ENCODE measurements at regions not wholly inside any gene's neighbourhood (a gene's known extent, or its start where the extent isn't known, plus 50 kb on each side); places are given as distances from the start of the nearest gene placed in this dataset.
"Not testable (repeated sequence)": the region's sequence is repeated elsewhere in the genome, so short reads cannot be mapped to it uniquely, and the experiment has no call there.

DNA sequence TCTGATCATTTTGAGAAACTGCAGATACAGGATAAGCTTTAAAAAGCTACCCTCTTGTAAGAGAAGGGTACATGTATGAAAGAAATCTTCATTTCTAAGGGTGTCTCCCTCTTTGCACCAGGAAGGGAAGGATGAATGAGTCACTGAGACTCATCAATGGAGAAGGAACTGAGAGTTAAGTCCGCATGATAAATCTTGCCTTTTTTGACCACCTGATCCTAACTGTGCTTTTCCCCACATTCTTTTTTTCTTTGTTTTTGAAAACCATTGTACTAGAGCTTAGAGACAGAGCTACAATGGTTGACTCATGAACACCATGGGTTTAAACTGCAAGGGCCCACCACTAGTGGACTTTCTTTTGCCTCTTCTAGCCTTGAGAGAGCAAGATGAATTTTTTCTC is 353.0 kb upstream of the RGS17 start:
- H3K4me3 ChIP-seq (ENCODE audit: control insufficient read depth, low read depth, low read length): no peak overlapping the region
- no peak for DNase-seq (ENCODE audit: low read depth)
- TF ChIP-seq, protein P1, sequence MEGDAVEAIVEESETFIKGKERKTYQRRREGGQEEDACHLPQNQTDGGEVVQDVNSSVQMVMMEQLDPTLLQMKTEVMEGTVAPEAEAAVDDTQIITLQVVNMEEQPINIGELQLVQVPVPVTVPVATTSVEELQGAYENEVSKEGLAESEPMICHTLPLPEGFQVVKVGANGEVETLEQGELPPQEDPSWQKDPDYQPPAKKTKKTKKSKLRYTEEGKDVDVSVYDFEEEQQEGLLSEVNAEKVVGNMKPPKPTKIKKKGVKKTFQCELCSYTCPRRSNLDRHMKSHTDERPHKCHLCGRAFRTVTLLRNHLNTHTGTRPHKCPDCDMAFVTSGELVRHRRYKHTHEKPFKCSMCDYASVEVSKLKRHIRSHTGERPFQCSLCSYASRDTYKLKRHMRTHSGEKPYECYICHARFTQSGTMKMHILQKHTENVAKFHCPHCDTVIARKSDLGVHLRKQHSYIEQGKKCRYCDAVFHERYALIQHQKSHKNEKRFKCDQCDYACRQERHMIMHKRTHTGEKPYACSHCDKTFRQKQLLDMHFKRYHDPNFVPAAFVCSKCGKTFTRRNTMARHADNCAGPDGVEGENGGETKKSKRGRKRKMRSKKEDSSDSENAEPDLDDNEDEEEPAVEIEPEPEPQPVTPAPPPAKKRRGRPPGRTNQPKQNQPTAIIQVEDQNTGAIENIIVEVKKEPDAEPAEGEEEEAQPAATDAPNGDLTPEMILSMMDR (IDR thresholded peaks at IDR 0.05; ENCODE audit: control insufficient read depth, insufficient read depth, low read depth, low read length, missing control alignments): no peak

DNA sequence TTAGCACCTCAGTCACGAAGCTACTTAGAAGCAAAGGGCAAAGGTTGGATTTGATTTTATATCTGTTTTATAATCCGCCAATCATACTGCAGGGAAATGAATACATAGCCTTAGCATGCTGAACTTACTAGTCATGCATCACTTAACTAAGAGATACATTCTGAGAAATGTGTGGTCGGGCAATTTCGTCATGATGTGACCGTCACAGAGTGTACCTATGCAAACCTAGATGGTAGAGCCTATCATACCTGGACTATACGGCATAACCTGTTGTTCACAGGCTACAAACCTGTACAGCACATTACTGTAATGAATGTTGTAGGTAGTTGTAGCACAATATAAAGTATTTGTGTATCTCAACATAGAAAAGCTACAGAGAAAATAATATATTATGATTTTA is 345.2 kb upstream of the RGS17 start:
- DNase-seq (ENCODE audit: low read depth): no peak
- H3K4me3 ChIP-seq (ENCODE audit: control insufficient read depth, low read depth, low read length): no peak overlapping the region
- TF ChIP-seq, protein P1 (IDR thresholded peaks at IDR 0.05; ENCODE audit: control insufficient read depth, insufficient read depth, low read depth, low read length, missing control alignments): no peak

DNA sequence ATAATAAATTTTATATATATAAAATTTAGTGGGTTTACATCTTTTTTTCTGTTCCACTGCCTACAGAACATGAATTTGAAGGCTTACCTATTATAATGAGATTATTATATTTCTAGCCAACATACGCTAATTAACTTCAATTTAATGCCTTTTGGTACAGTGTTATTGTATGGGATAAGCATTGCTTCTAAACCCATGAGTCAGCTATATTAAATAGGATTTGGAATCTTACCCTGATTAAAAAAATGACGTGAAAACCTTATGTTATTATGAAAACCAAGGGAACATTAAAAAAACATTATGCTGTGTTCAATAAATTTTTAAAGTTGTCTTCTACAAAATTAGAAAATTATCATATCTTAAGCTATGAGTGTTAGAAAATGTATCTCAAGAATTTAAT is 334.0 kb upstream of the RGS17 start:
- H3K4me3 ChIP-seq (ENCODE audit: control insufficient read depth, low read depth, low read length): no peak overlapping the region
- TF ChIP-seq, protein P1 (IDR thresholded peaks at IDR 0.05; ENCODE audit: control insufficient read depth, insufficient read depth, low read depth, low read length, missing control alignments): no peak
- DNase-seq (ENCODE audit: low read depth): no peak

DNA sequence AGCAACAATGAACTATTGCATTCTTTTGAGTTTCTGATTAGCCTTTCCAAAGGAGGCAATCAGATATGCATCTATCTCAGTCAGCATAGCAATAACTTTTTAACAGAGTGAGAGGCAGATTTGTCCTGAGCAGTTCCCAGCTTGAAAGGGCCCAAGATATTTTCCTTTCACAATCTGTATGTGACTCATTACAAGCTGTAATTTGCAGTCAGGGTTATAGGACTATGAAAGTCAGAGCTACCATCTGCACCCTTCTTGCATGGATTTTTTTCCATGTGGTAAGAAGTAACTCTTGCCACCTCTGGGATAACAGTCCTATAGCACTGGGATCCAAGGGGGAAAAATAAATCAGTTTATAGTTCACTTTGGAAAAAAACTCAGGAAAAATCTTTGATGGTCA is 318.2 kb upstream of the RGS17 start:
- TF ChIP-seq, protein P1 (IDR thresholded peaks at IDR 0.05; ENCODE audit: control insufficient read depth, insufficient read depth, low read depth, low read length, missing control alignments): no peak
- DNase-seq (ENCODE audit: low read depth): no peak
- H3K4me3 ChIP-seq (ENCODE audit: control insufficient read depth, low read depth, low read length): no peak overlapping the region

DNA sequence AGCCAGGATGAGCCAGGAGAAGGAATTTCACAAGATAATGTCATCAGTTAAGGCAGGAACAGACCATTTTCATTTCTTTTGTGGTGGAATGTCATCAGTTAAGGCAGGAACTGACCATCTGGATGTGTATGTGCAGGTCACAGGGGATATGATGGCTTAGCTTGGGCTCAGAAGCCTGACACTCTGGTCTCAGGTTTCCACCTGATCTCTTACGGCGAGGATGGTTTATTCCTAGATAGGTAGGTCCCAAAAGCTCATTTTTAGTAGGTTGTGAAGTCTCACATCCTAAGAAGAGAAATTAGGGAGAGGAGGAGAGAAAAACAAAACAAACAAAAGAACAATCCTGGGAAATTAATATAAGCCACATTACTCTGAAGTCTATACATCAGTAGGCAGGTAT is 311.7 kb upstream of the RGS17 start:
- not testable (repeated sequence) for DNase-seq (ENCODE audit: low read depth); H3K4me3 ChIP-seq (ENCODE audit: control insufficient read depth, low read depth, low read length)

DNA sequence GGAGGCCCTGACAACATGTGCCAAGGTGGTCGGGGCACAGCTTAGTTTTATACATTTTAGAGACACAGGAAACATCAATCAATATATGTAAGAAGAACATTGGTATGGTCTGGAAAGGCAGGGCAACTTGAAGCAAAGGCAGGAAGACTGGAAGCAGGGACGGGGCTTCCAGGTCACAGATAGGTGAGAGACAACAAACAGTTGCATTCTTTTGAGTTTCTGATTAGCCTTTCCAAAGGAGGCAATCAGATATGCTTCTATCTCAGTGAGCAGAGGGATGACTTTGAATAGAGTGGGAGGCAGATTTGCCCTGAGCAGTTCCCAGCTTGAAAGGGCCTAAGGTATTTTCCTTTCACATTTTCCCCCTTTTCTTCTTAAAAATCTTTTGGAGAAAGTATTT is 311.0 kb upstream of the RGS17 start:
- H3K4me3 ChIP-seq (ENCODE audit: control insufficient read depth, low read depth, low read length): no peak overlapping the region
- no peak for DNase-seq (ENCODE audit: low read depth)

DNA sequence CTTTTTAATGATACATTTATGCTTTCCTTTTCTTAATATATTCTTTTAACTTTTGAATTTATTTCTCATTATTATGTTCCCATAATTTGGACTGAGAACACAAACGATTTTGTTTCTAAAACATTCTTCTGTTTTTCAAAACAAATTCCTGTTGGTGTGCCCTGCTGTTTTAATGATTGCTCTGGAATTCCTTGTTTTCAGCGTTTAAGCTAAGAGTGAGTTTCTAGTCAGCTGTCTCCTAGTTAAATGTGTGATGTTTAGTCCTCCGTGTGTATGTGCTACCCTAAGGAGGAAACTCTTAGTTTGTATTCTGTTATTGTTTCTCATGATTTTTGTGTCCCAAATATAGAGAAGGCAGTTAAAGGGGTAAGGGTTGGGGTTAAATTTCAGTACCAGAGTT is 306.1 kb upstream of the RGS17 start:
- TF ChIP-seq, protein P1 (IDR thresholded peaks at IDR 0.05; ENCODE audit: control insufficient read depth, insufficient read depth, low read depth, low read length, missing control alignments): no peak
- no peak for DNase-seq (ENCODE audit: low read depth)
- no peak overlapping the region for H3K4me3 ChIP-seq (ENCODE audit: control insufficient read depth, low read depth, low read length)

More for the DNA sequence above, 311.0 kb upstream of the RGS17 start:
- TF ChIP-seq, protein P1 (IDR thresholded peaks at IDR 0.05; ENCODE audit: control insufficient read depth, insufficient read depth, low read depth, low read length, missing control alignments): no peak
